Esophagus squamous epithelium (tissue), 5 donors: ENCODE measurements at regions not wholly inside any gene's neighbourhood (a gene's known extent, or its start where the extent isn't known, plus 50 kb on each side); places are given as distances from the start of the nearest gene placed in this dataset.

ENCODE experiments used
- DNase-seq: peaks from one replicate; lab custom pipeline; 2025; lab: John Stamatoyannopoulos, UW
- H3K27ac ChIP-seq, 4 donors: fragments of 200-600 bp; sonication (generic); one replicate each; pipeline ENCODE4 v1.5.1; 2016 to 2019; ENCODE audit warnings: mild to moderate bottlenecking in 1 of 4
- H3K27me3 ChIP-seq, 4 donors: fragments of 200-600 bp; sonication (generic); 1 replicate in 3 of 4; 2 replicates in 1 of 4; pipeline versions ENCODE4 v1.5.1 to v1.6.0; 2017 to 2021; ENCODE audit warnings: antibody characterized with exemption in 1 of 4
- H3K36me3 ChIP-seq, 3 donors: fragments of 200-600 bp; sonication (generic); one replicate each; pipeline ENCODE4 v1.5.1; 2016 to 2019
- H3K4me1 ChIP-seq, 3 donors: fragments of 200-600 bp; sonication (generic); one replicate each; pipeline ENCODE4 v1.5.1; 2017 to 2019
- H3K4me3 ChIP-seq, 4 donors: fragments of 200-600 bp; sonication (generic); 1 replicate in 3 of 4; 2 replicates in 1 of 4; pipeline ENCODE4 v1.5.1; 2016 to 2019; ENCODE audit warnings: mild to moderate bottlenecking in 2 of 4, moderate library complexity in 1 of 4
- H3K9me3 ChIP-seq, 3 donors: fragments of 200-600 bp; sonication (generic); one replicate each; pipeline ENCODE4 v1.5.1; 2016 to 2019
- POLR2A ChIP-seq, 4 donors: fragments of 450-650 bp; IDR thresholded peaks; one replicate each; pipeline ENCODE4 v1.6.1; 2017; ENCODE audit warnings: antibody characterized with exemption in 4 of 4, mild to moderate bottlenecking in 4 of 4, moderate library complexity in 3 of 4
- WGBS, 2 donors: methylation state at CpG; one replicate each; pipeline ENCODE4 v1.1.5; 2018; 5-methylcytosine and 5-hydroxymethylcytosine counted together
- intact Hi-C: fragments of 100-400 bp; cut with DNase I; formaldehyde crosslinking; loops from one replicate; pipeline ENCODE4 v1.15.0; 2022
- TF ChIP-seq, protein P1 (sequence below), 6 experiments: fragments of 450-650 bp in 4 of 6; fragments of 200-600 bp in 2 of 6; sonication (generic) in 2 of 6; IDR thresholded peaks; one replicate each; pipeline ENCODE4 v1.5.1; 2016 to 2019; ENCODE audit warnings: antibody characterized with exemption in 6 of 6, mild to moderate bottlenecking in 4 of 6, moderate library complexity in 4 of 6
- donor health status: DM: yes; HTN: yes; CAD: no.

DNA sequence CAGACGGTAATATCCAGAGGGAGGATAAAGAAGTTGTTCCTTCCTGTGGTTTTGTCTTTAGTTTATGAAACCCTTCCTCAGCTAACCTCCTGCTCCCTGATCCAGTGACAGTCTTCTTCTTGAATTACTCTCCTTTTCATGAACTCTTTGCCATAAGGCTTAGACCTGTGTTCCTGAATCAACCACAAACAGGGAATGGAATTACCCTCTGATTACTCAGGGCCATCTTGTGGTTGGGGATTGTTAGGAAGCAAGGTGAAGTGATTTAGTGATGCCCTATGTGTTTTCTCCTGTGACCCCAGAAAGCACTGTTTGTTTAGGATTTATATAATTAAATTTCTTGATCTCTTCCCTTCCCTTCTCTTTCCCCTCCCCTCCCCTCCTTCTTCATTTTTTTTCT lies 409.1 kb downstream of the TAF11L14 start:
- no peak overlapping the region for H3K27ac ChIP-seq
- intact Hi-C loops: no loop called here
- H3K9me3 ChIP-seq: no peaks in the 10 kb centered on the region
- no peaks in the 10 kb centered on the region for H3K27me3 ChIP-seq
- 46 to 92% methylated on average over 1 of the region's 1 CpG for WGBS, 2 donors
- no peak overlapping the region for H3K4me3 ChIP-seq
- H3K4me1 ChIP-seq: no peaks in the 10 kb centered on the region
- TF ChIP-seq POLR2A (IDR thresholded peaks at IDR 0.05): no peak
- TF ChIP-seq, protein P1, sequence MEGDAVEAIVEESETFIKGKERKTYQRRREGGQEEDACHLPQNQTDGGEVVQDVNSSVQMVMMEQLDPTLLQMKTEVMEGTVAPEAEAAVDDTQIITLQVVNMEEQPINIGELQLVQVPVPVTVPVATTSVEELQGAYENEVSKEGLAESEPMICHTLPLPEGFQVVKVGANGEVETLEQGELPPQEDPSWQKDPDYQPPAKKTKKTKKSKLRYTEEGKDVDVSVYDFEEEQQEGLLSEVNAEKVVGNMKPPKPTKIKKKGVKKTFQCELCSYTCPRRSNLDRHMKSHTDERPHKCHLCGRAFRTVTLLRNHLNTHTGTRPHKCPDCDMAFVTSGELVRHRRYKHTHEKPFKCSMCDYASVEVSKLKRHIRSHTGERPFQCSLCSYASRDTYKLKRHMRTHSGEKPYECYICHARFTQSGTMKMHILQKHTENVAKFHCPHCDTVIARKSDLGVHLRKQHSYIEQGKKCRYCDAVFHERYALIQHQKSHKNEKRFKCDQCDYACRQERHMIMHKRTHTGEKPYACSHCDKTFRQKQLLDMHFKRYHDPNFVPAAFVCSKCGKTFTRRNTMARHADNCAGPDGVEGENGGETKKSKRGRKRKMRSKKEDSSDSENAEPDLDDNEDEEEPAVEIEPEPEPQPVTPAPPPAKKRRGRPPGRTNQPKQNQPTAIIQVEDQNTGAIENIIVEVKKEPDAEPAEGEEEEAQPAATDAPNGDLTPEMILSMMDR (IDR thresholded peaks at IDR 0.05): no peak
- no peaks in the 10 kb centered on the region for H3K36me3 ChIP-seq
- DNase-seq: no peak

DNA sequence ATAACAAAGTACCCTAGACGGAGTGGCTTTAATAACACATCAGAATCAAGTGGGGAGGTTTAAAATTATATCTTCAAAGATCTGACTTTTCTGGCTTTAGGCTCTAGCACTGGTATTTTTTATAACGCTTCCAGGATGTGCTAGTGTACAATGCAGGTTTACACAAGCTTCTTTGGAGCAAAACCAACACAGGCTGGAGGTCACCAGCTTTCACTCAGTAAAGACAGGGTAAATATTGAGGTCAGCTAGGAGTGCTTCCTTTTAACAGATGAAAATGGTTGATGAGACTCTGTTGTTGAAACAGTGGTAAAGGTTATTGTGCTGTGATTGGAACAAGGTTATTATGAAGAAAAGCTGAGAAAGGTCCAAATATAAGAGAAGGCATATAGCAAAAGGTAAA lies 414.2 kb downstream of the TAF11L14 start:
- Histone ChIP-seq H3K4me1 (no peaks in the 10 kb centered on the region), H3K36me3 (no peaks in the 10 kb centered on the region), H3K27me3 (no peaks in the 10 kb centered on the region), H3K9me3 (no peaks in the 10 kb centered on the region), H3K27ac (no peak overlapping the region), H3K4me3 (no peak overlapping the region)
- intact Hi-C loops: no loop called here
- no peak for DNase-seq
- TF ChIP-seq POLR2A (IDR thresholded peaks at IDR 0.05): no peak
- TF ChIP-seq, protein P1 (IDR thresholded peaks at IDR 0.05): no peak
- 10 to 13% methylated on average over 2 of the region's 2 CpGs for WGBS, 2 donors

DNA sequence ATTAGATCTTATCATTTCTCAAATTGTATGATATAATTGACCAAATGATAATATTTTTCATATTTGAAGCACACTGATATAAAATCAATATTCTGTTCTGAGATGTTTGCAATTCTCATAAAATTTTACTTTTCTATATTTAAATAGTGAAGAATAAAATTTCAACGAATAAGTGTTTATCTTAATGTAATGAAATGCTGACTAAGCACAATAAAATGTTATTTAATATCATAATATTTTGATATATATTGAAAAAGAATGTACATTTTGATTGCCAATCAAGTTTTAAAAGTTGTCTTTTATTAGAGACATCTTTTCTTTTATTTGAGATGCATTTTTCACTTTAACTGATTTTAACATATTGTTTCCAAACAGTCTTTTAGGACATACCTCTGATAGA lies 416.1 kb downstream of the TAF11L14 start:
- H3K27ac ChIP-seq: no peak overlapping the region
- H3K4me1 ChIP-seq: no peaks in the 10 kb centered on the region
- no peaks in the 10 kb centered on the region for H3K27me3 ChIP-seq
- intact Hi-C loops: no loop called here
- 80 to 88% methylated on average over 1 of the region's 1 CpG for WGBS, 2 donors
- H3K9me3 ChIP-seq: no peaks in the 10 kb centered on the region
- no peaks in the 10 kb centered on the region for H3K36me3 ChIP-seq
- H3K4me3 ChIP-seq: no peak overlapping the region
- no peak for DNase-seq
- TF ChIP-seq, protein P1 (IDR thresholded peaks at IDR 0.05): no peak
- TF ChIP-seq POLR2A (IDR thresholded peaks at IDR 0.05): no peak

DNA sequence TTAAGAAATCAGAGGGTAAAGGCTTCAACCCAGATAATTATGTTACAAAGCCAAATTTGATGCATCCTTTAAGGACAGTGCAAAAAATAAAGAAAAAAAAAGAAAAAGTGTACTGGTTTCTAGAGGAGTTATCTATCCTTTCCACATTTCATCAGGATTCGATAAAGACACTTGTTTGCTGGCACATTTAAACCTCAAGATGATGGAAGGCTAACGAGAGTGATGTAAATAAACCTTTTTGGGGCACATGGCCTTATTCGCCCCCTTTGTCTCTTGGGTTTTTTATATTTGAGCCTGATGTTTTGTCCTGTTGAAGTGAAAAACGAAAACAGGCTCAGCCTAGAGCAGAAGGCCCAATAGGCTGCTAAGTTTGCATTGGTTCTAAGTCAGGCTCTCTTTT lies 416.5 kb downstream of the TAF11L14 start:
- intact Hi-C loops: no loop called here
- WGBS, 2 donors: 52 to 55% methylated on average over 3 to 4 of the region's 4 CpGs
- Histone ChIP-seq H3K9me3 (no peaks in the 10 kb centered on the region), H3K27me3 (no peaks in the 10 kb centered on the region), H3K4me1 (no peaks in the 10 kb centered on the region), H3K4me3 (no peak overlapping the region), H3K27ac (no peak overlapping the region), H3K36me3 (no peaks in the 10 kb centered on the region)
- no peak for TF ChIP-seq POLR2A (IDR thresholded peaks at IDR 0.05)
- TF ChIP-seq, protein P1 (IDR thresholded peaks at IDR 0.05): no peak
- no peak for DNase-seq

DNA sequence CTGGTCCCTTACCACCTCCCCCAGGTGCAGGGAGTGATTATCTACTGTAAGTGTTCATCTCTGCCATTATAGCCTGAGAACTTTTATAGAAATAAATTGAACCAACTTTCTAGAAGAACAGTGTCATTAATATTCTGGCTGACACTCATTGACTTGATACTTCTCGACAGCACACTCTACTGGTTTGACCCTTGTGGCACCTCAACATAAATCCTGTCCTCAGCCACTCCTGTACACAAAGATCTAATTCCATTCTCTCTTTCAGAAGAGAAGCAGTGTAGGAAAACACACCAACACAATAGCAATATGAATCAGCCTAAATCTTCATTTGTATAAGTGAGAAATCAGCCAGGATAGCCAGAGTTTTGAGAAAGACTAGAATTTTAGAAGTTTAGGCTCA lies 417.7 kb downstream of the TAF11L14 start:
- Histone ChIP-seq H3K9me3 (no peaks in the 10 kb centered on the region), H3K27me3 (no peaks in the 10 kb centered on the region), H3K4me3 (no peak overlapping the region), H3K36me3 (no peaks in the 10 kb centered on the region), H3K4me1 (no peaks in the 10 kb centered on the region), H3K27ac (no peak overlapping the region)
- no peak for DNase-seq
- intact Hi-C loops: no loop called here
- no peak for TF ChIP-seq POLR2A (IDR thresholded peaks at IDR 0.05)
- TF ChIP-seq, protein P1 (IDR thresholded peaks at IDR 0.05): no peak
- WGBS, 2 donors: 36 to 50% methylated on average over 1 of the region's 1 CpG
